ENCODE measurements at regions not wholly inside any gene's neighbourhood (a gene's known extent, or its start where the extent isn't known, plus 50 kb on each side); places are given as distances from the start of the nearest gene placed in this dataset.

DNA sequence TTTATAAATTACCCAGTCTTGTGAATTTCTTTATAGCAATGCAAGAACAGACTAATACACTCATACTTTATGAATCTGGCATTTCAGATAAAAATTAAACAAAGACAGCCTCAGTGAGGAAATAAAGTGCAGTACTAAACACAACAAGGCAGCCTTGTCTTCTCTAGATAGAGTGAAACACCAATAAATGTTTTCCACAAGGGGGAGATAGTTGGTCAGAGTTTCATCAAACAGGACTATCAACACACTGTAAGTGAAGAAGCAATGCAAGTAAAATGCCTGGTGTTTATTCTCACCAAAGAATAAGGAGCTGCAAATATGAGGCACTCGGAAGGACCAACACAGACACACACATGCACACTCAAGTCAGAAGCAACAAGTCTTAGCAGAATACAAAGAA is 62.8 kb downstream of the FAM9B start:
- DNase-seq (ENCODE audit: low read depth), result no peak

DNA sequence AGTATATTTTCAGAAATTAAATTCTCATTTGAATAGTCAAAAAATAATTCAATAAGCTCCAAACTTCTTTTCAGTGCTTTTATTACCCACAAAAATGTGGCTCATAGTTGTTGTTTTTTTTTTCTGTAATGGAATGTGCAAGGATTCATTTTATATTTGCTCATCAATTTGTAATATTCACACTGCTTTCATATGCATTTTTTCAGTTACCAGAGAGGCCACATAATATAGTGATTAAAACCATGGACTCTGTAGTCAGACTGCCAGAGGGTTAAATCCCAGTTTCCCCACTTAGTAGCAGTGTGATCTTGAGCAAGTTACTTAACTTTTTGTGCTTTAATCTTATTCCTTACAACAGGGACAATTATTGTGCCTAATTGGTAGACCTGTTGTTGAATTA is 64.5 kb downstream of the FAM9B start:
- no peak for DNase-seq (ENCODE audit: low read depth)

DNA sequence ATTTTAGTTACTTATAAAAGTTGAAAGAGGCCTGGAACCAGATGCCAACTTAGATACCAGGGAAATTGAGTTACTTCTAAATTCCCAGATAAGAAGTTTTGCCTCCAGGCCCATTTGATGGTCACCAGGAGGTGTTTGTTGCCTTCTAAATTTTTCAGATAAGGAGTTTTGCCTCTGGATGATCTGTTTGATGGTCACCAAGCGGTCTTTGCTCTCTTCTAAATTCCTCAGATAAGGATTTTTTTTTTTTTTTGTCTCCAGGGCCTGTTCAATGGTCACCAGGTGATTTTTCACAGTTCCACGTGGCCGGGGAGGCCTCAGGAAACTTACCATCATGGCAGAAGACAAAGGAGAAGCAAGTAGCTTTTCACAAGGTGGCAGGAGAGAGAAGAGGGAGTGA is 66.5 kb downstream of the FAM9B start:
- no peak for DNase-seq (ENCODE audit: low read depth)

DNA sequence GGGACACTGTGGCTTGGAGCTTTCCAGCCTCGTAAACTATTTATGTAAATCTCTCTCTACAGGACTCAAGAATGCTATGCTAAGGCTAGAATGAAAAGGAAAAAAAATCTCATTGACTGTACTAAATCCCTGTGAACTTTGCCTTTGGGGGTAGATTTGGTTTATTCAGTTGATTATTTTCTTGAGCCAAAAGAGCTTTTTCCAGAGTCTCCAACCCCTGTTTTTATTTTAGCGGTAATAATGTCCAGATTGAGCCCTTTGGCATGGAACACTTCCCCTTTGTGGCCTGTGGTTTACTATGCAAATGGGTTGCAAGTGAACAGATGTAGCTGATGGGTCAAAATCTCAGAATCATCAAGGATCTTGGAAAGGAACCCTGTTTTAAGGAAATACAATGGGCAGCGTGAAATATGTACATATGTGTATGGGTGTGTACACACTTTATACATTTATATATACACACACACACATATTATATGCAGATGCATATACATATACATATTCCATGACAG is 72.9 kb downstream of the FAM9B start:
- DNase-seq (ENCODE audit: low read depth), result no peak

DNA sequence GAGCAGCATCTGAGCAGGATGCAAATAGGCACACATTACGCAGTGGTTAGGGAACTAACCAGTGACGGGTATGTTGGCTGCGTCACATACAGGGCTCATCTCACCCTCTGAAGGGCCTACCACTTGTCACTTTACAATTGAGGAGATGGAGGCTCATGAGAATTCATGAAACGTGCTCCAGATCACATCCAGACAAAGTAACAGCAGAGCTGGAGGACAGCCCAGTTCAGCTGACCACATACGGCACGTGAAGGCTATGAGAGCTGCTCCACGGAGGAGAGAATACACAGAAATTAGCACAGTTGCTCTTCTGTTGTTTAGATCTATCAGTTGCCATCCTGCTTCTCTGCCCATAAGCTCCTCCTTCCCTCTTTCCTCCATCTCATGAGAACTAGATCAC is 78.4 kb downstream of the FAM9B start:
- DNase-seq (ENCODE audit: low read depth), result no peak

DNA sequence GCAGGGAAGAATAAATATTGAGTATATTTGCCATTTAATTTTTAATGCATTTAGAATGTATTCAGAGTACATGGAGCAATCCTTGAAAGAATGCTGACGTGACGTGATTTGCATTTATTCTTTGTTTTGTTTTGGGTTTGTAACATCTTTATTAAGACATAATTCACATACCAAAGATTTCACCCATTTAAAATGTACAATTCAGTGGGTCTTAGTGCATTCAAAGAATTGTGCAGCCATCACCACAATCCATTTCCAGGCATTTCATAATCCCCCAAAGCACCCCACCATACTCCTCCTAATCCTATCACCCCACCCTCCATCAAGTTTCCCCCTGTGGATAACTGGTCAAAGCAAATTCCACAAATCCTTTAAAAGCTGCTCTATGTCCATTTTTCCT is 87.4 kb downstream of the FAM9B start:
- no peak for DNase-seq (ENCODE audit: low read depth)

DNA sequence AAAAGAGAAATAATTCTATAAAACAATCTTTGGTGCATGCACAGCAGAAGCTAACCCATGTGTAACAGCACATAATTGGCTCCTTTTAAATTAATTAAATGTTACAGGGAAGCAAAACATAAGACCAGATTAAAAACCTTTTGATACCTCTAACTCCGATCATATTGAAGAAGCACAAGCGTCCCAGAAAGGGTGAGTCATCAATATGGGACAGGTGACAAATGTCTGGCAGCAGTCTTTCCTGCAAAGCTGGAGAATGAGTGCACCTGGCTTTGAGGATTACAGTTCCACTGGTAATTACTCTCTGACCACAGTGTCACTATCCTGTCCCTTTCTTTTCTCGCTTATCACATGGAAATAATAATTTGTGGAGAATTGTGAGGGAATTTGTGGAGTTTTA is 94.6 kb downstream of the FAM9B start:
- DNase-seq (ENCODE audit: low read depth), result no peak

DNA sequence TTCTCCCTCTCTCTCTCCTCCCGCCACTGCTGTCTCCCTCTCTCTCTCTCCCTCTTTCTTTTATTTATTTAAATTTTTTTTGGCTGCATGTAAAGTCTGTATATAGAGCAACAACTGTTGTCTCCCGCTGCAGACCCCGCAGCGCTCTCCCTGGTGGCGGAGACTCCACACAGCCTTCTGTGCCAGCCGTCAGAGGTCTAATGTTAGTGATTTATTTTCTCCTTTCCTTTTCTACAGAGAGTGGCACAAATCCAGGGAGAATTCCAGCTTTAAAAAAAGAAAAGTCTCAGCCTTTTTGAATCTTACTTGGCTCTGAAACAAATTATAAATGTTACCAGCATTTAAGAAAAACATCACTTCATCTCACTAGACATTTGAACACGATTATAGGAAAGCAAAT is 106.2 kb downstream of the FAM9B start:
- DNase-seq (ENCODE audit: low read depth), result no peak

DNA sequence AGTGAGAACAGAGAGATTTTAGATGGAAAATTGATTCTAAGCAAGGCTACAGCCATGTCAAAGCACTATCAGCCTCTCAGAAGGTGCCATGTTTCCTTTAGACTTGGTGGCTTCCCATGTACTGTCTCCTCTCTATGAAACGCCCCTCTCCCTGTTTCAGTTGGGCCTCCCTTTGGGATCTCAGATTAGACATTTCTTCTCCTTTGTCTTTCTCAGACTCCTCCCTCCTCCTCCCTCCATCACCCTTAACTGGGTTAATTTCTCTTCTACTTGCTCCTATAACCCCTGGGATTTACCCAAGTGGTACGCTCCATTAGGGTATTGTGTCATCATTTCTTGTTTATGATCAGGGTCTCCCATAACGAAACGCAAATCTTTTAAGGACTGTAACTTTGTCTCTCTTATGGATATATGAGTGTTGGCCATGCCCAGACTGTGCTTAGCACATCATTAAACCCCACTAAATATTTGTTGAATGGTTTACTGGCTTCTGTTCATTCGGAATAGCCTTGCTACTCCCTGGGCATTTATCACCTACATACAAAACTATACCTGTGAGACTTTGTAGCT is 106.8 kb downstream of the FAM9B start:
- DNase-seq (ENCODE audit: low read depth), result no peak

DNA sequence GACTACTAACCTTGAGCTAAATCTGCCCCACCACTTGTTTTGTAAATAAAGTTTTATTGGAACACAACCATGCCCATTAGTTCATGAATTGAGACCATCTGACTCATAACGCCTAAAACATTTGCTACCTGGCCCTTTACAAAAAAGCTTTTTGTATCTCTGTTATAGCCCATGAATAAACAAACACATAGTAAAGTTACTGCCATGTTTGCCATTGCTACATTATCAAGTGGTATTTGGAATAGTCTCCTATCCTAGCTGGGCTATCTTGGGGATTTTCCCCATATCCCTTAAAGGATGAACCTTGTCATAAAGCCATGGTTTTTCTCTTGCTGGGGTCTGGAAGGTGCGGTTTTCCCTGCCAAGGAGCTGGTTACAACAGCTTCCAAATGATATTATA is 112.3 kb downstream of the FAM9B start:
- DNase-seq (ENCODE audit: low read depth), result no peak

DNA sequence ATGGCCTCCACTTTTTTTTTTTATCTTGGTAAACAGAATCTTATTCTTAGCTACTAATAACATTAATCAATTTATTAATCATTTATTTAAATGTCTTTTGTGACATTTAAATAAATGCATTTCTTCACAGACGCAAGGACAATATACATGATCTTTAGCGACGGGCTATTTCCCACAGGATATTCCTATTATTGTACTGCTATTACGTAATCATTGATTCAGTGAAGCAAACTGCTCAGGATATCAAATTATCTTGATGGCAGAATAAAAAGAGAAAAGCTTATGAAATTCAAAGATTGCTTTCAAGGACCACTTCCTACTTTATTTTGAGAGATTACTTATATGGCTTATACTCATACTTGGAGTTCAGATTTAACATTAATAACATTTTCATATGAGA is 114.1 kb downstream of the FAM9B start:
- DNase-seq (ENCODE audit: low read depth), result no peak

DNA sequence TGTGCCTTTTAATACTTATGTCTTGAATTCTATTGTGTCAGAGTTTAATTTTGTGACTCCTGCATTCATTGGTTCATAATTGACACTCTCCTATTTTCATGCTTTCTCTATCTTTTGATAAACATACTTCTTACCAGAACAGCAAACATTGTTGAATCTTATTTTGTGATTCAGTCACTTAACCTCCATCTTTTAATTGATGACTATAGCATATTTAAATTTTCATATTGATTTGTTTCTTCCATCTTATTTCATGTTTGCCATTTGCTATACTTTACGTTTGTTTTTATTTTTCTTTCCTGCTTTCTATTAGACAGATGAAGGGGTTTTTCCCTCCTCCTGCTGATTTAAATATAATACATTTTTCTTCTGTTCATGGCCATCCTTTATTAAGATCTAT is 115.5 kb upstream of the FAM9A start:
- DNase-seq (ENCODE audit: low read depth), result no peak

DNA sequence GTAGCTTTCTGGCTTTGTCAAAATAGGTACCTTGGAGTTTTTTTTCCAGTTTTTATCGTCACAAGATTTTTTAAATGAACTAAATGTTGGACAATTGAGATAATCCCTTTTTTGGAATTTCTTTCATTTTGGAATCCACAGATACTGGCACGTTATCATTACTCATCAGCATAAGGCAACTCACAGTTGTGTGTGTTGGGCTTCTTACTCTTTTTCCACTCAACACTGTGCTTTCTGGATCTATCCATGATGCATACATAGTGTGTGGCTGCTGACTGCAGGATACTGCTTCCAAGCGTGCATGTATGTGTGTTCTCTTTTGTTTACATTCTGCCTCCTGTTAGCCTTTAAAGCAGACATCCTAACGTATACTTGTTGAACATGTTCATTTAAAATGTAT is 113.5 kb upstream of the FAM9A start:
- DNase-seq (ENCODE audit: low read depth), result no peak

DNA sequence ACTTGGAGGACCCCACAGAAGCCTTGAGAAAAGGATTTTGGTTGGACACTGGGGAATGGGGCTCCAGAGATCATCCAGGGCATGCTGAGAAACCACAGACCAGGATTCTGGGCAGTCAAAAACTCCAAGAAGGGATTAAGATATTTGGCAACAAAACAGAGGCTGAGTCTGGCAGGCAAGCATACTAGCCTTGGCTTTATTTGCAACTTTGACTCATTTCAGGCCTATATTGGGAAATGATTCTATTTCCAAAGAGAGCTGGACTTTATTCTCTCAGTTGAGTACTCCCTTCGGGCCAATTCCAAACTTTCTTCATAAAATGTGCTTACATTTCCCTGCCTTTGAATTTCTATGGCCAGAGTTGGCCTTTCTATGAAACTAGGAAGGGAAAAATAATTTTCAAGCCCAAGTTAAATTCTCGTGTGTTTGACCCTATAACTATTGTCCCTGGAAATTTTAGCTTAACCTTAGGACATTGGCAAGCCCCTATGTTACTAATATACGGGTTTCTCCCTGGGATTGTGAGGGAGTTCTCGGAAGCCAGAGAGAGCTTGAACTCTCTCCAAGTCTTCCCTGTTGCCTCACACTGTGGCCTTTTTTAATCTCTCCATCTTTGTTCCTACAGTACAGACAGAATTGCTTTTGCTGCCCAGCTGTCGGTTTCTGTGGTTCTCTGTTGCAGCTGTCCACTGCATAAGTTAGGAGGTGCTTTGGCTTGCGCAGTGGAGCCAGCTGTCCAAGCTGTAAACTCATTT is 112.6 kb upstream of the FAM9A start:
- DNase-seq (ENCODE audit: low read depth), result no peak

DNA sequence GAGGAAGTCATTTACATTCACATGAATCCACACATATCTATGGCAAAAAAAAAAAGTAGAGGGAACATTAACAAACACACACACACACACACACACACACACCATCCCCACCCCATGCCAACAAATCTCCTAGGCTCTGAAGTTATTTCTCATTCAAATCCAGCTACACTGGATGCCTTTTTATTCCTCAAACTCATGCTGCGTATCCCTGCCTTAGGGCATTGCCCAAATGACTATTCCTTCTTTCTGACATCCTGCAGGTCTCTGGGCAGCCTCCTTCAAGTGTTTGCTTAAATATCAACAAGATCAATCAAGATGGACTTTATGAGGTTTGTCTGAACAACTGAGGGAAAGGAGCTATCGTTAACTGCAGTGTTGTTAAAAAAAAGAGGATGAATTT is 106.5 kb upstream of the FAM9A start:
- DNase-seq (ENCODE audit: low read depth), result no peak

DNA sequence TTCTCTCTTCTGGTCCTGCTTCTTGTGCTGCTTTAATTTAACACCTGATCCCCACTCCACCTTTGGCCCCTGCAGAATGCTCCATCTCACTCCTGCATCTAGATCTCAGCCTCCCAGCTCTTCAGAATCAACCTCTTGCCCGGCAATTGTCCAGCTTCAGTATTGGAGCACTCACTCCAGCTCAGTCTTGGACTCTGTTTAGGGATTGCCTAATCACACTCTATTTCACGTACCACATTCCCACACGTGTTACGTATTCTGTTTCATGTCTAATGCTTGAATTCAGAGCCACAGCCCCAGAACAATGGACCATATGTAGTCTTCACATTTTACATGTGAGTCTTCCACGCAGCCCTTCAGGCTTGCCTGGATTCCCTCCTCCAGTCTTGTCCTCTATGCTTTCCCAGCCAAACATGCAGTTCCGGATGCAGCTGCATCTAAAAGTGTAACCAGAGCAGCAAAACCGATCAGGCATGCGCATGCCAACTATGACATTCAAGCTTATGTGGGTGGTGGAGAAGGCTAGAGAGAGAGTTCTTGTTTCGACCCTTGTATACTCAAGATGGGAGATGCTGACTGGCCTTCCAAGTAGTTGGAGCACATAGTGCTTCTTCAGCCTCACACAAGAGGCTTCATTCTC is 105.2 kb upstream of the FAM9A start:
- no peak for DNase-seq (ENCODE audit: low read depth)

DNA sequence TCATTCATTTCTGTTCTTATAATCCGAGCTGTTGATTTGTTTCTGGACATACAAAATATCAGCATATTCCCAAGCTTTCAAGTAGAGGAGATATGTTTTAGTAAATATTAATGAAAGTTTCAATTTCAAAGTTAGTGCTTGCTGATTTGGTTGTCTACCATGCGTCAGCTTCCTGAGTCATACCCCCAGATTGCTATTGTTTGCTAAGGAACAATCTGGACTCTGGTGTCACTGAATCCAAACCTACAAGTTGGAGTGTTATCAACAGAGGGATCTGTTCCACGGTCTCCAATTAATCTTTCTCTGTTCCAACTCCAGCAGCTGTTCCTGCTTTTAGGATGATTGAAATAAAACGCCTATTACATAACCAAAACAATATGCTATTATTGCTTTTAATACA is 96.1 kb upstream of the FAM9A start:
- DNase-seq (ENCODE audit: low read depth), result no peak

DNA sequence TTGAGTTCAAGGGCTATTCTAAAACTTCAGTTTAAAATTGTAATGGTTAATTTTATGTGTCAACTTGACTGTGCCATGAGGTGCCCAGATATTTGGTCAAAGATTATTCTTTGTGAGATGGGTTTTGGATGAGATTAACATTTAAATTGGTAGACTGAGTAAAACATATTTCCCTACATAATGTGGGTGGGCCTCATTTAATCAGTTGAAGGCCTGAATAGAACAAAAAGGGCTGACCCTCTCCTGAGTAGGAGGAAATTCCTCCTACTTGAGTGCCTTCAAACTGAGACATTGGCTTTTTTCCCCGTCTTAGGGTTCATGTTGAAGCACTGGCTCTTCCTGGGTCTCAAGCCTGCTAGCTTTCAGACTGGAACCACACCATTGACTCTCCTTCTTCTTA is 89.6 kb upstream of the FAM9A start:
- no peak for DNase-seq (ENCODE audit: low read depth)

DNA sequence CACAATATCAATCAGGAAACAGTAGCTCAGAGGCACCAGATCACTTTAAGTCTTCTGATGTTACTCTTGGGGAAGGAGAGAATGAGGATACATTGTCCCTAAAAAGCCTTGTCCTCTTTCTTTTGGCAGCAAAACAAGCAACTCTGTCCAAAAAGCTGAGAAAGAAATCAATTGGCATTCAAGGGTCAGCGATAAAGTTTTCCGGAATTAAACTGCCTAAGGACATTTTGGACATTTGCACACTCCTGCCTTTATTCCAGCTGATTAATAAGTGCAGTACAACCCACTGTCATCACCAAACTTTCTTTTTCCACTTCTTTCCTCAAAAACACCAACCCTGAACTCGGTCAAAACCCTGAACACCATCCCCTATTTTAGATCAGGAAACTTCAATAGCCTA is 85.8 kb upstream of the FAM9A start:
- DNase-seq (ENCODE audit: low read depth), result no peak

DNA sequence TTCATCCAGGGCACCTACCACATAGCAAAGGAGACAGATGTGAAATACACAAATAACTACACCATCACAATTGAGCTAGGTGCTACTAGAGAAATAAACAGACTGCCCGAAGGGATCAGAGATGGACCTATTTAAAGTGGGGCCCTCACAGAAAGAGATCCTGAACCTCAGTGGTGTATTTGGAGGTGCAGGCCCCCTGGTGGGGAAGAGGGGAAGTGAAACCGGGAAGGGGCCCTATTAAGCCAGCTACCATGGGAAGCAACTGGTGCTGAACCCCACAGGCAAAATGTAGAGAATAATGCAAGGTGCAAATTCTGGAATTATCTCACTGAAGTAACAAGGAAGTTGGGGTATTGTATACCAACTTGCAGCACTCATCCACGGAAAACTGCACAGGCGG is 78.6 kb upstream of the FAM9A start:
- peak; percentile 6 for DNase-seq (ENCODE audit: low read depth)

DNA sequence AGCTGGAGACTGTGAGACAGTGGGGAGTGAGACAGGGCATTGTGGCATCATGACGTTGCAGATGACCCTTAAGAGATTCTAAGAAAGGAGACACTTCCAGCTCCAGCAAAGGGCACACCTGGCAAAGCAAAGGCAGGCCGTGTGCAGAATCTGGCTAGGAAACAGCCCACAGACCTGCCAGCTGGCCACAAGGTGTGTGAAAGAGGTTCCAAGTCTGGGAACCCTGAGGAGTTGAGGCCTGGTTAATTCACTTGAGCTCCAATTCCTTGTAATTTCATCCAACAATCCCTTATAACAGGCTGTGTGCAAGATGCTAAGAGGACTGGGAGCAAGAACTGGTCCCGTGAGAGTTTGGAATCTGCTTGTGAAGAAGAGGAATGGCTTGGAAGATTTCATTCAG is 72.8 kb upstream of the FAM9A start:
- DNase-seq (ENCODE audit: low read depth), result no peak

DNA sequence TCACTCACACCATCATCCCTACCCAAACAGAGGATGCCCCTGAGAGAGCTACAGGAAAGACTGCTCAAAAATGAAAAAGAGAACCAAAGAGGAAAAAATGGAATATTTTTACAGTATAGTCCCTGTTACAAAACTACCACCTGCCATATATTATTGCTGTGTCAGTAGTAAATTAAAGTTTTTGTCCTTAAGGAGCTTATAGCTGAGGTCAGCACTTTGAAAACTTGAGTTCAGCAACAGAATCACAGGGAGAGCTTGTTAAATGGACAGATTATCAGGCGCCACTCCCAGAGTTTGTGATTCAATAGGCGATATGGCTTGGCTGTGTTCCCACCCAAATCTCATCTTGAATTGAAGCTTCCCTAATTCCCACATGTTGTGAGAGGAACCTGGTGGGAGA is 71.9 kb upstream of the FAM9A start:
- no peak for DNase-seq (ENCODE audit: low read depth)

DNA sequence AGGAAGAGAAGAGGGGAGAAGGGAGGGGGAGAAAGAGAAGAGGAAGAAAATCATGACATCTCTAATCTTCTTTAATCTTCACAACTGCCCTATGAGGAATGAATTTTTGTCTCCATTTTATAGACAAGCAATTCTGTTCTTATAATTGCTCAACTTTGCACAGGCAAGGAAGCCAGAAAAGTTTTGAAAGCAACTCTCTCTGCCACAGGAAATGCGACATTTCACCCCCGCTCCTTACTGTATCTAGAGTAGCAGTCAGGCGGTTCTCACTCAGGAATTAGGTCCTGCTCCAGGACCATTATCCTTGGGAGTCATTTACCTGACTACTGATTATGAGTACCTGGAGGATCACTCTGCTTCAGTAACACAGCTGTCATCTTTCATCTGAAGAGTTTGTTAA is 69.2 kb upstream of the FAM9A start:
- no peak for DNase-seq (ENCODE audit: low read depth)

DNA sequence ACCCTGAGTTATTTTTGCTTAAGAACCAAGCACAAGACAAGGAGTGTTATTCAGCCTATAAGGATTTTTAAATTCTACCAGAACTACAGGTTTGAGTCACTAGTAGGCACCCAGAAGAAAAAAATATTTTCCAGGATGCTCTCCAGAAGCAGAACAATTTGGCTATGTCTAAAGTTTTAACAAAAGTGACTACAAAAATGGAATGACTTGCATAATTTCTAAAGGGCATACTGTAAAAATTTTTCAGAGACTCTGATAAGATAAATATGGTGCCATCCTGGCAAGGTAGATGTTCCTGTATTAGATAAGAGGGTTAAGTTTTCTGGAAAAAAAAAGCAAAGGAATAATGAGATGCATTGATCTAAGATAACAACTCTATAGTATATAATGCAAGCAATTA is 68.6 kb upstream of the FAM9A start:
- DNase-seq (ENCODE audit: low read depth), result no peak

Data from T follicular helper cell (primary cell).